ENCODE measurements at regions not wholly inside any gene's neighbourhood (a gene's known extent, or its start where the extent isn't known, plus 50 kb on each side); places are given as distances from the start of the nearest gene placed in this dataset.

- intact Hi-C loops (cut with DNase I, micrococcal nuclease) = no loop called here
- no peak for TF ChIP-seq CTCF (IDR thresholded peaks at IDR 0.05)
- Histone ChIP-seq H3K4me3 (no peak overlapping the region), H3K4me1 (ENCODE audit: low read depth) (no peaks in the 10 kb centered on the region), H3K9me3 (no peaks in the 10 kb centered on the region), H3K36me3 (ENCODE audit: low read depth) (no peaks in the 10 kb centered on the region)
- no peak for ATAC-seq
- DNase-seq = no peak
Observed at GRCh38 chr11:70844387-70844786, 408.0 kb downstream of the SHANK2 start.

- ATAC-seq (no peak), DNase-seq (peak in 1 of 3 donors; percentile 22)
- Histone ChIP-seq H3K4me3 (no peak overlapping the region), H3K36me3 (ENCODE audit: low read depth) (no peaks in the 10 kb centered on the region), H3K4me1 (ENCODE audit: low read depth) (no peaks in the 10 kb centered on the region), H3K9me3 (no peaks in the 10 kb centered on the region)
- TF ChIP-seq CTCF (IDR thresholded peaks at IDR 0.05) = no peak
- intact Hi-C loops (cut with DNase I, micrococcal nuclease) = no loop called here
Observed at GRCh38 chr11:70845591-70846041, 406.8 kb downstream of the SHANK2 start.

GRCh38 chr11:70846781-70847655 is 405.4 kb downstream of the SHANK2 start:
- intact Hi-C loops (cut with DNase I, micrococcal nuclease) = no loop called here
- TF ChIP-seq CTCF (IDR thresholded peaks at IDR 0.05) = no peak

GRCh38 chr11:70848243-70848750 is 404.1 kb downstream of the SHANK2 start:
- ATAC-seq (no peak), DNase-seq (no peak)
- TF ChIP-seq CTCF (IDR thresholded peaks at IDR 0.05) = no peak
- no peaks in the 10 kb centered on the region for H3K9me3 ChIP-seq
- intact Hi-C loops (cut with DNase I, micrococcal nuclease) = no loop called here
- no peaks in the 10 kb centered on the region for H3K4me1 ChIP-seq (ENCODE audit: low read depth)
- H3K36me3 ChIP-seq (ENCODE audit: low read depth) = no peaks in the 10 kb centered on the region
- H3K4me3 ChIP-seq = no peak overlapping the region

More at GRCh38 chr11:70846781-70847655, 405.4 kb downstream of the SHANK2 start:
- Histone ChIP-seq H3K36me3 (ENCODE audit: low read depth) (no peaks in the 10 kb centered on the region), H3K9me3 (no peaks in the 10 kb centered on the region), H3K4me3 (no peak overlapping the region), H3K4me1 (ENCODE audit: low read depth) (no peaks in the 10 kb centered on the region)
- DNase-seq (peak in 1 of 3 donors; percentile 22), ATAC-seq (no peak)

- DNase-seq (no peak), ATAC-seq (no peak)
- TF ChIP-seq CTCF (IDR thresholded peaks at IDR 0.05) = no peak
- Histone ChIP-seq H3K4me1 (ENCODE audit: low read depth) (no peaks in the 10 kb centered on the region), H3K36me3 (ENCODE audit: low read depth) (no peaks in the 10 kb centered on the region), H3K9me3 (no peaks in the 10 kb centered on the region), H3K4me3 (no peak overlapping the region)
- intact Hi-C loops (cut with DNase I, micrococcal nuclease) = no loop called here
Observed at GRCh38 chr11:70849031-70849430, 403.3 kb downstream of the SHANK2 start.

All from mucosa of descending colon (tissue), 3 donors.